Esophagus muscularis mucosa (tissue), 3 donors: ENCODE measurements at regions not wholly inside any gene's neighbourhood (a gene's known extent, or its start where the extent isn't known, plus 50 kb on each side); places are given as distances from the start of the nearest gene placed in this dataset.
"Not testable (repeated sequence)": the region's sequence is repeated elsewhere in the genome, so short reads cannot be mapped to it uniquely, and the experiment has no call there.

Experiments used
- CTCF ChIP-seq, 3 experiments: fragments of 200-600 bp in 2 of 3; fragments of 450-650 bp in 1 of 3; sonication (generic) in 2 of 3; IDR thresholded peaks; one replicate each; pipeline ENCODE4 v1.5.1; 2017 to 2019; ENCODE audit warnings: antibody characterized with exemption in 3 of 3, mild to moderate bottlenecking in 2 of 3, moderate library complexity in 1 of 3
- POLR2A ChIP-seq: fragments of 450-650 bp; IDR thresholded peaks from one replicate; pipeline ENCODE4 v1.6.1; 2017; ENCODE audit warnings: antibody characterized with exemption, moderate library complexity, mild to moderate bottlenecking, low read depth

- TF ChIP-seq POLR2A; CTCF (IDR thresholded peaks at IDR 0.05): not testable (repeated sequence)
Observed at GRCh38 chr17:22405080-22405479, 712.8 kb downstream of the KCNJ18 start.
